Endothelial cell of umbilical vein (primary cell): ENCODE measurements at regions not wholly inside any gene's neighbourhood (a gene's known extent, or its start where the extent isn't known, plus 50 kb on each side); places are given as distances from the start of the nearest gene placed in this dataset.

Experiments
- BruUV-seq: library from RNA; stranded (reverse); fragments of 400-500 nt; replicated peaks from 2 replicates; lab custom pipeline; 2021; lab: Mats Ljungman, UMichigan
- CTCF ChIA-PET: fragments of 300-600, 350-600 bp; sonication (Branson Sonifier 250); formaldehyde crosslinking; loops from one replicate; lab custom pipeline; 2021; ENCODE audit warnings: antibody characterized with exemption, inconsistent platforms; lab: Charles Lee
- POLR2A ChIA-PET: fragments of 300-600, 350-600 bp; sonication (Branson Sonifier 250); formaldehyde crosslinking; loops from one replicate; lab custom pipeline; 2021; ENCODE audit warnings: antibody characterized with exemption, inconsistent platforms; lab: Charles Lee
- DNase-seq: peaks from one replicate; pipeline ENCODE4 v3.0.0-alpha.2; 2011; ENCODE audit warnings: low read depth, low spot score
- FAIRE-seq: peaks from 2 replicates; lab custom pipeline; 2011; peaks lifted over from hg19 to GRCh38; lab: Jason Lieb, UNC
- H2AFZ ChIP-seq: 2 replicates; pipeline ENCODE4 v1.6.0; 2012; ENCODE audit warnings: low read depth, low read length, control low read depth, inconsistent platforms
- H3K27ac ChIP-seq: 2 replicates; pipeline ENCODE4 v1.5.1; 2011; ENCODE audit warnings: low read depth, mild to moderate bottlenecking, control low read depth, low read length, moderate library complexity; ENCODE audit not compliant: insufficient read depth
- H3K27me3 ChIP-seq, 2 experiments: 2 replicates each; pipeline versions ENCODE4 v1.6.0 to v1.6.1; 2011; ENCODE audit warnings: low read length in 2 of 2, mixed read lengths in 1 of 2; ENCODE audit not compliant: control insufficient read depth in 2 of 2, insufficient read depth in 2 of 2
- H3K36me3 ChIP-seq, 2 experiments: 2 replicates in 1 of 2; 3 replicates in 1 of 2; pipeline ENCODE4 v1.5.1; 2011; ENCODE audit warnings: low read length in 2 of 2, mild to moderate bottlenecking in 1 of 2, moderate library complexity in 1 of 2; ENCODE audit not compliant: control insufficient read depth in 2 of 2, insufficient read depth in 2 of 2; ENCODE audit errors: extremely low read depth in 1 of 2
- H3K4me1 ChIP-seq: 3 replicates; pipeline ENCODE4 v1.5.1; 2011; ENCODE audit warnings: mild to moderate bottlenecking, low read length; ENCODE audit not compliant: control insufficient read depth, insufficient read depth; ENCODE audit errors: extremely low read depth
- H3K4me2 ChIP-seq: 2 replicates; pipeline ENCODE4 v1.6.1; 2011; ENCODE audit warnings: low read length, control low read depth, mixed read lengths; ENCODE audit not compliant: insufficient read depth
- H3K4me3 ChIP-seq, 3 experiments: fragments of 200-600 bp in 1 of 3; sonication (generic), shearing (Covaris generic) in 1 of 3; replicated peaks in 1 of 3; 2 replicates each; pipeline ENCODE4 v1.5.1; 2011 to 2016; ENCODE audit warnings: control low read depth in 3 of 3, low read length in 3 of 3, mild to moderate bottlenecking in 2 of 3, inconsistent platforms in 1 of 3, low read depth in 1 of 3, moderate library complexity in 1 of 3; ENCODE audit not compliant: insufficient read depth in 1 of 3
- H3K79me2 ChIP-seq: 2 replicates; pipeline ENCODE4 v1.6.0; 2012; ENCODE audit warnings: low read length, inconsistent platforms; ENCODE audit not compliant: control insufficient read depth, insufficient read depth
- H3K9ac ChIP-seq: replicated peaks from 2 replicates; pipeline ENCODE3; 2011; ENCODE audit warnings: low read length, control low read depth; ENCODE audit not compliant: insufficient read depth; ENCODE audit errors: extremely low read depth
- H3K9me1 ChIP-seq: replicated peaks from 3 replicates; pipeline ENCODE4 v1.6.0; 2011; ENCODE audit warnings: mild to moderate bottlenecking, low read length; ENCODE audit not compliant: control insufficient read depth, insufficient read depth; ENCODE audit errors: extremely low read depth
- H3K9me3 ChIP-seq: replicated peaks from 2 replicates; pipeline ENCODE4 v1.5.1; 2012; ENCODE audit warnings: low read length, inconsistent platforms; ENCODE audit not compliant: control insufficient read depth, insufficient read depth
- H4K20me1 ChIP-seq: replicated peaks from 2 replicates; pipeline ENCODE3; 2011; ENCODE audit warnings: mild to moderate bottlenecking, low read length; ENCODE audit not compliant: control insufficient read depth, insufficient read depth; ENCODE audit errors: extremely low read depth
- EZH2 ChIP-seq: IDR thresholded peaks from 2 replicates; pipeline ENCODE4 v1.6.1; 2012; ENCODE audit warnings: borderline replicate concordance, low read depth, mild to moderate bottlenecking, moderate library complexity, low read length, inconsistent platforms; ENCODE audit not compliant: severe bottlenecking
- FOS ChIP-seq: IDR thresholded peaks from 2 replicates; pipeline ENCODE4 v1.6.1; 2011; ENCODE audit warnings: mild to moderate bottlenecking, low read length, moderate library complexity, borderline replicate concordance; ENCODE audit not compliant: insufficient read depth
- GATA2 ChIP-seq: IDR thresholded peaks from 2 replicates; pipeline ENCODE4 v1.7.0; 2011; ENCODE audit warnings: low read depth, mild to moderate bottlenecking, moderate library complexity, mixed read lengths, low read length; ENCODE audit not compliant: insufficient read length, insufficient read depth
- JUN ChIP-seq: IDR thresholded peaks from 2 replicates; pipeline ENCODE4 v1.6.1; 2011; ENCODE audit warnings: borderline replicate concordance, low read depth; ENCODE audit not compliant: insufficient read length, insufficient read depth
- MYC ChIP-seq: IDR thresholded peaks from one replicate; pipeline ENCODE4 v1.6.1; 2011; ENCODE audit warnings: mild to moderate bottlenecking, low read depth, low read length
- POLR2A ChIP-seq: IDR thresholded peaks from 2 replicates; pipeline ENCODE4 v1.6.1; 2012; ENCODE audit warnings: low read depth, mild to moderate bottlenecking, control low read depth, low read length
- POLR2AphosphoS5 ChIP-seq: IDR thresholded peaks from 2 replicates; pipeline ENCODE4 v1.6.1; 2012; ENCODE audit warnings: low read depth, mild to moderate bottlenecking, control low read depth, low read length, moderate library complexity; ENCODE audit not compliant: insufficient read depth
- dilution Hi-C: fragments of 300-500 bp; cut with MboI; formaldehyde crosslinking; loops from one replicate; pipeline ENCODE4 v1.15.0; 2019; ENCODE audit warnings: low sequenced_read_pairs; ENCODE audit not compliant: extremely low pct_ligation_motif_present
- intact Hi-C: fragments of 100-400 bp; cut with micrococcal nuclease; formaldehyde crosslinking; loops from one replicate; pipeline ENCODE4 v1.10.0; 2022
- TF ChIP-seq, protein P1 (sequence below), 2 donors: IDR thresholded peaks; 1 replicate in 1 of 2; 2 replicates in 1 of 2; pipeline ENCODE4 v1.5.1; 2011; ENCODE audit warnings: low read length in 2 of 2, mild to moderate bottlenecking in 2 of 2, moderate library complexity in 2 of 2, control low read depth in 1 of 2, inconsistent platforms in 1 of 2, low read depth in 1 of 2; ENCODE audit not compliant: insufficient read depth in 1 of 2; ENCODE audit errors: extremely low read depth in 1 of 2
- TF ChIP-seq, protein P2 (sequence below): IDR thresholded peaks from 2 replicates; pipeline ENCODE4 v1.6.1; 2011; ENCODE audit not compliant: insufficient read depth, insufficient read length

DNA sequence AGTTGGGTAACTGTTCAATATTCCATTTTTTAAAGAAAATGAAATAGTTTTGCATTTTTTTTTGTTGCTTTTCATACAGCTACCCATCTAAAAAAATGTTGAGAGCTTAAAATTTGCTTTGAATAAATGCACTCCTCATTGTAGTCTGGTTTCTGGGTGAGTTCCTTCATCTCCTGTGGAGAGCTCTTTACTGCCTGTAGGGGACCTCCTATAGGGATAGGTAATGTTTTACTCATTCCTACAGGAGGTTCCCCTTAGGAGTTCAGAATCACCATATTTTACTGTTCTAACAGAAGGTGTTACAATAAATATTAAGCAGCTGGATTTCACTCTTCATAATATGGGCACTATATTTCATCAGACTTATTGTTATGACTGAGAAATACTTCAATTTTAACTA, 947.3 kb upstream of the CRIM1 start:
- Histone ChIP-seq H4K20me1 (no peaks in the 10 kb centered on the region), H2AFZ (no peak overlapping the region), H3K79me2 (no peaks in the 10 kb centered on the region), H3K27me3 (no peaks in the 10 kb centered on the region), H3K4me1 (no peaks in the 10 kb centered on the region), H3K9me1 (no peaks in the 10 kb centered on the region), H3K9me3 (no peaks in the 10 kb centered on the region), H3K4me3 (no peak overlapping the region), H3K9ac (no peak overlapping the region), H3K36me3 (no peaks in the 10 kb centered on the region), H3K4me2 (no peak overlapping the region), H3K27ac (no peak overlapping the region)
- ChIA-PET POLR2A (no interaction called here), CTCF (interaction anchor here (0.8 to 2.1 kb wide), 7 partner anchors 15 to 1735 kb away, joined by 3 to 5 read pairs (median 3); no protein-coding TSS in a partner anchor)
- dilution Hi-C loops (no loop called here), intact Hi-C loops (no loop called here)
- no TSS peak for BruUV-seq
- FAIRE-seq (no peak), DNase-seq (no peak)
- TF ChIP-seq FOS (no peak), MYC (no peak)

DNA sequence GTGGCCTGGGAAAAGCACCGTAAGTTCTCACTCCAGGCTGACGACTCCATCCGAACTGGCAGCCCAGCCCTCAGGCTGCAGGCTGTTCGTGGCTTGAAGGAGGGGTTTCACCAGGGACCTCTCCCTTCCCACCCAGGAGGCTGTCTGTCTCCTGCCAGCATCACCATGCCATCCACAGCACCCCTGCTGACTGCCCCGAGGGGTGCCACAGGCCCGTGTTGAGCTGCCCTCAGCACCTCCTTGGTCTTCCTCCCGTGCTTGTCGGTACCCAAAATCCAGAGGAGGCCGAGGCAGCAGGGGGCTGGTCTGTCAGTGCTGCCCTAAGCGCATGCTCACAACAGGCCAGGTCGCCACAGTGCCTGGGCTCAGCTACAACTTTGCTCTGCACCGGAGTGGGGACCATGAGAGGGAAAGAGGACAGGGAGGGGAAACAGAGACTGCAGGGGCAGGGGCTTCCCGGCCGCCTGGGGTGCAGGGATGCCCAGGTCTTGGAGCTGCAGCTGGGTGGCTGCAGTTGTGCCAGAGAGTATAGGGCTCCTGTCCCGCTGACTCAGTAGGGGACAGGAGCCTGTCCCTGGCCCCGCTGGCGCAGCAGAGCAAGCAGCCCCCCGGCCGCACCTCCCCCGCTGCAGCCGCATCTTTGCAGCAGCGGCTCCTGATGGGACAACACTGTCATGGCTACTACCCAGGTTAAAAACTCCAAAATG, 963.7 kb upstream of the CRIM1 start:
- no TSS peak for BruUV-seq
- no peak overlapping the region for H2AFZ ChIP-seq
- TF ChIP-seq GATA2 (no peak), MYC (no peak), JUN (no peak), FOS (no peak), POLR2AphosphoS5 (no peak), POLR2A (no peak), EZH2 (no peak)
- TF ChIP-seq, protein P1, sequence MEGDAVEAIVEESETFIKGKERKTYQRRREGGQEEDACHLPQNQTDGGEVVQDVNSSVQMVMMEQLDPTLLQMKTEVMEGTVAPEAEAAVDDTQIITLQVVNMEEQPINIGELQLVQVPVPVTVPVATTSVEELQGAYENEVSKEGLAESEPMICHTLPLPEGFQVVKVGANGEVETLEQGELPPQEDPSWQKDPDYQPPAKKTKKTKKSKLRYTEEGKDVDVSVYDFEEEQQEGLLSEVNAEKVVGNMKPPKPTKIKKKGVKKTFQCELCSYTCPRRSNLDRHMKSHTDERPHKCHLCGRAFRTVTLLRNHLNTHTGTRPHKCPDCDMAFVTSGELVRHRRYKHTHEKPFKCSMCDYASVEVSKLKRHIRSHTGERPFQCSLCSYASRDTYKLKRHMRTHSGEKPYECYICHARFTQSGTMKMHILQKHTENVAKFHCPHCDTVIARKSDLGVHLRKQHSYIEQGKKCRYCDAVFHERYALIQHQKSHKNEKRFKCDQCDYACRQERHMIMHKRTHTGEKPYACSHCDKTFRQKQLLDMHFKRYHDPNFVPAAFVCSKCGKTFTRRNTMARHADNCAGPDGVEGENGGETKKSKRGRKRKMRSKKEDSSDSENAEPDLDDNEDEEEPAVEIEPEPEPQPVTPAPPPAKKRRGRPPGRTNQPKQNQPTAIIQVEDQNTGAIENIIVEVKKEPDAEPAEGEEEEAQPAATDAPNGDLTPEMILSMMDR (IDR thresholded peaks at IDR 0.05; ENCODE audit: extremely low read depth in 1 of 2, insufficient read depth in 1 of 2, low read depth in 1 of 2, low read length in 2 of 2) = no peak
- TF ChIP-seq, protein P2, sequence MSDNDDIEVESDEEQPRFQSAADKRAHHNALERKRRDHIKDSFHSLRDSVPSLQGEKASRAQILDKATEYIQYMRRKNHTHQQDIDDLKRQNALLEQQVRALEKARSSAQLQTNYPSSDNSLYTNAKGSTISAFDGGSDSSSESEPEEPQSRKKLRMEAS = no peak
- no peaks in the 10 kb centered on the region for H3K4me1 ChIP-seq
- no peaks in the 10 kb centered on the region for H3K27me3 ChIP-seq
- ChIA-PET POLR2A (no interaction called here), CTCF (interaction anchor here (1.1 kb wide), 1 partner anchor 19 kb away, joined by 3 read pairs; no protein-coding TSS in a partner anchor)
- H3K27ac ChIP-seq = no peak overlapping the region
- H3K79me2 ChIP-seq = no peaks in the 10 kb centered on the region
- DNase-seq (no peak), FAIRE-seq (no peak)
- no peak overlapping the region for H3K4me3 ChIP-seq
- no peak overlapping the region for H3K4me2 ChIP-seq
- H3K9ac ChIP-seq = no peak overlapping the region
- H3K36me3 ChIP-seq = no peaks in the 10 kb centered on the region
- H4K20me1 ChIP-seq = no peaks in the 10 kb centered on the region
- no peaks in the 10 kb centered on the region for H3K9me3 ChIP-seq
- dilution Hi-C loops (no loop called here), intact Hi-C loops (no loop called here)
- H3K9me1 ChIP-seq = no peaks in the 10 kb centered on the region
